ENCODE measurements at regions not wholly inside any gene's neighbourhood (a gene's known extent, or its start where the extent isn't known, plus 50 kb on each side); places are given as distances from the start of the nearest gene placed in this dataset.
A peak's percentile ranks its signal among the peaks of the same experiment; 100 is the strongest.
"Not testable (repeated sequence)": the region's sequence is repeated elsewhere in the genome, so short reads cannot be mapped to it uniquely, and the experiment has no call there.

DNA sequence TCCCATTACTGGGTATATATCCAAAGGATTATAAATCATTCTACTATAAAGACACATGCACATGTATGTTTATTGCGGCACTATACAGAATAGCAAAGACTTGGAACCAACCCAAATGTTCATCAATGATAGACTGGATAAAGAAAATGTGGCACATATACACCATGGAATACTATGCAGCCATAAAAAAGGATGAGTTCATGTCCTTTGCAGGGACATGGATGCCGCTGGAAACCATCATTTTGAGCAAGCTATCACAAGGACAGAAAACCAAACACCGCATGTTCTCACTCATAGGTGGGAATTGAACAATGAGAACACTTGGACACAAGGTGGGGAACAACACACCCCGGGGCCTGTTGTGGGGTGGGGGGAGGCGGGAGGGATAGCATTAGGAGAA, 57.0 kb upstream of the NEUROD1 start:
- DNase-seq (ENCODE audit: low read depth) = not testable (repeated sequence)

DNA sequence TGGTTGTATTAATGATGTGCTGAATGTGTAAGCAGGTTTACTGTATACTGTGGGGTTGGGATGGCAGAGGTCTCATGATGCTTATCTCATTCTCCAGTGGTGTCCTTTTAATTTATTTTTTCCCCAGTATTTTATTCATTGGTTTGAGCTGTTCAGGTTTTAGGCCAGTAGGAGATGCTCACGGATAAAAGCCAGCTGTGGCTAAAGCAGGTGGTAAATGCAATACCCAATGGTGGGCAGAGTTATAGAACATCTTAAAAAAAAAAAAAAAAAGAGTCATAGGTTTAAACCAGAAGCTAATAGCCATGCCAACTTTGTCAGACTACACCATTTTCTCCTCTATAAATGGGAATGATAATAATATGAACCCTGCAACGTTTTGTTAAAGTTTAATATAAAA, 57.8 kb upstream of the NEUROD1 start:
- DNase-seq (ENCODE audit: low read depth) = no peak

DNA sequence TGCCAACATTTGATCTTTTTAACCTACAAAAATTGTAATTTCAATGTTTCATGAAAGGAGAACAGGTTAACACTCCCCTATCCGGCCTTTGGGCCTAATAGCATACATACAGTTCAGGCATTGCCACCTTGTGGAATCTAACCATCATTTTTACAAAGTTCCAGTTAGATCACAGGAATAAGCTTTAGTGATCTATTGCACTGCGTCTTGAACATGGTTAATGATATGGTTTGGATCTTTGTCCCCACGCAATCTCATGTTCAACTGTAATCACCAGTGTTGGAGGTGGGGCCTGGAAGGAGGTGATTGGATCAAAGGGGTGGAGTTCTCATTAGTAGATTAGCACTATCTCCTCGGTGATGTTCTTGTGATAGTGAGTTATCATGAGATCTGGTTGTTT, 58.2 kb upstream of the NEUROD1 start:
- no peak for DNase-seq (ENCODE audit: low read depth)

DNA sequence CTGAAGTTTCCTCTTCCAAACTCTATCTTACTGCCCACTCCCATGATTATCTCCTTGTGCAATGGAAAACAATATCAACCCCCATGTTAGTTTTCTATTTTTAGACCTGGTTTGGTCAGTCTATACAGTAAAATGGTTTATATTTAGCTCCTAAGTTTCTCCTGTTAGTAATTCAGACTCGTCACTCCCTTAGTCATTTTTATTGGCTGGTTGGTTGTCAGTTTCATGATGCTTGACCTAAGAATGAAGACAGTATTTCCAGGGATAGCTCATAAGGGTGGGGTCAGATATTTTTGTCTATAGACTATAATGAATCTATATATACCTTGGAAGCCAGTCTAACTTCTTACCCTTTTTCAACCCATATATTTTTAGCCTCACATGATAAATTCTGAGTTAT, 61.4 kb upstream of the NEUROD1 start:
- no peak for DNase-seq (ENCODE audit: low read depth)

DNA sequence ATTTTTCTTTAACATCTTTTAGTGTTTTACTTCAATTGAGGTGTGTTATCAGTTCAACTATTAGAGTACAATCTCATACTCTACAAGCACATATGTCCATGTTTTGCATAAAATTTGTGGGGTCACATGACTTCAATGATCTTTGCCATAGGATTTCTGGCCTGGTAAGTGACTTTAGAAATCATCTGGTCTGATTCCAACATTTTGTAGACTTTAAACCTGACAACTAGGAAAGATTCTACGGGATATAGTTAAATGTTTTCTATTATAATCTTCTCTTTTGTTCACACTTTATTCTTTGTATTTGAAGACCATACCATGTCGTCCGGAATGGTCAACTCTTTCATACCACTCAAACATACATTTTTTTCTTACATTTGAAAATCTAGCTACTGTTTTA, 62.0 kb upstream of the NEUROD1 start:
- no peak for DNase-seq (ENCODE audit: low read depth)

DNA sequence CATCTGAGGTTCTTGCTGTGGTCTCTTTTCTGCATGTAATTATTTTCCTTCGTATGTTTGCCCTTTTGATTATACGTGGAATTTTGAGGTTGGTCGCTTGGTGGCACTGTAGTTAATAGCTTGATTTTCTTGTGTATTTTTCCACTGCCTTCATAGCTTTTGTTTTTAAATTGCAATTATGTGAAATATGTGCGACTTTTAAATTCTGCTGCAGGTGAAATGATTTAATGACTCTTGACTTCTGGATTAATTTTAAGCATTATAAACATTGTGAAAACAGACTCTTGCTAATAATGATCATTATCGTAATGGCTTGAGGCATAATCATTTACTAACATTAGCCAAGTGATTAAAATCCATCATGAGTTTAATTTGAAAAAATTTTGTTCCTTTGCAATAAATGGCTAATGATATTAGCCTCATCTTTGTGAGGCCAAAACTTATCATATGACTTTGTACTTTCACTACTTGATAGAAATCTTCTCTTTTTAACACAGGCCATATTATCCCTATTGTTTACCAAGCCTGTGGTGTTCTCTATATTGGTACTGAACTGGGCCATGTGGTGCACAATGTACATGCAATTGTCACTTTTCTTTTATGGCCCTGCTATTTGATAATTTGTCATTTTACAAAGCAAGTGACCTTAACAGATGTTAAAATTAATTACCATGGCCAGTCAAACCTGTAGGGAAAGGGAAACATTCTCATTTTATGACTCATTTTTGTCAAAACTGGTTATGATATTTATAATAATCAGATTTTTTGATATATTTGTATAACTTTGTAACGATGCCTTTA, 62.8 kb upstream of the NEUROD1 start:
- DNase-seq (ENCODE audit: low read depth) = peak; percentile 6

DNA sequence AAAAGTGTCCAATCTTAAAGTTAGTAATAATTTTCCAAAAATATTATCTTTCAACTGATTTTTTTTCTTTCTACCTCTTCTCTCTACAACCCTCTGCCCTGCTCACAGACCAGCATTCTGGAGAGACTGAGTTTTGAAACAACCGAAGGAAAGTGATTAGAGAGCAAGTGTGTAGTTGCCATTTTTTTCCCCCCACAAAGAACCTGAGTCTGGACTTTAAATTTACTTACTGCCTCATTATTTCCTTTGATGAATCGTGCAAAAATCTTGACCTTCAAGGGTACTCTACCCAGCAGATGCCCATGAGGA, 63.4 kb upstream of the NEUROD1 start:
- DNase-seq (ENCODE audit: low read depth) = no peak

DNA sequence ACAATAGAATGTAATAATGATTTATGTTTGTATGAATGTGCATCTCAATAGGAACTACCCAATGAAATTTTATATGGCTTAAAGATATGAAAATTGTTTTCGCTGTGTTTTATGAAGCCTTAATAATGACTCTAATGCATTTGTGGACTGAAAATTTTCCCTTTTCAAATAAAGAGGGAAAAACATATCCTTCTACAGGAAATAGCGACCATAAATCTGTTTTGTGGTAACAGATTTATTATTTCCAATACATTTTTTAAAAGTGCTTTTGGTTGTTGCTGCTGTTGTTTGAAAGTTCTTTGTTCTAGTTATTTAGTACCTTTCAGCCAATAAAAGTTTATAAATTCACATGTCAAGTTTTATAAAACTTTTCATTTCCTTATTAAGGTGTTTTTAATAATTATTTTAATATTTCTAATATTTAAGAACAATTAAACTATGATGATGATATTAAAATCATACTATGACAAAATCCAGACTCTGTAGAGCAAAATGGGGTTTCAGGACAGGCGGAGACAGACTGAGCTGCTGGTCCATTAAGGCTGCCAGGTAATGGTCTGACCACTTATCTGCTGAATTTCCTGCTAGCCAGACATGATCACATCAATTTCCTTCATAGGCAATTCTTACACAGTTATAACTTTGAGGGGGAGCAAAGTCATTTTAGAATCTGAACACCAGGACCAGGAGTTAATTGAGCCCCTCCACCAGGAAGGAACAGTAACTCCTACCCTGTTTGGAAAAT, 65.7 kb upstream of the NEUROD1 start:
- DNase-seq (ENCODE audit: low read depth) = no peak

DNA sequence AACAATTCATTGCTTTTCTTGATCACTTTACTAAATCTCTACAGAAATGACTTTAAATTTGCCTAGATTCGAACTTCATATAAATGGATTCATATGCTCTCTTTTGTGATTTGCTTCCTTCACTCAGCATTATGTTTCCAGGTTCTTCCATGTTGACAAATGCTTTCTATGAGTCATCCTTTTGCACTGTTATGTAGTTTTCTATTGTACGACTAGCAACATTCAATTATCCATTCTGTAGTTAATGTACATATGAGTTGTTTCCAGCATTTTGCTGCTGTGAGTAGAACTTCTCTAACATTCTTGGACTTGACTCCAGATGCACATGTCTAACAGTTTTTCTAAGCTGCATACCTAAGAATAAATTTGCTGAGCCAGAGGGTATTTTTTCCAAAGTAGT, 66.5 kb upstream of the NEUROD1 start:
- DNase-seq (ENCODE audit: low read depth) = no peak

DNA sequence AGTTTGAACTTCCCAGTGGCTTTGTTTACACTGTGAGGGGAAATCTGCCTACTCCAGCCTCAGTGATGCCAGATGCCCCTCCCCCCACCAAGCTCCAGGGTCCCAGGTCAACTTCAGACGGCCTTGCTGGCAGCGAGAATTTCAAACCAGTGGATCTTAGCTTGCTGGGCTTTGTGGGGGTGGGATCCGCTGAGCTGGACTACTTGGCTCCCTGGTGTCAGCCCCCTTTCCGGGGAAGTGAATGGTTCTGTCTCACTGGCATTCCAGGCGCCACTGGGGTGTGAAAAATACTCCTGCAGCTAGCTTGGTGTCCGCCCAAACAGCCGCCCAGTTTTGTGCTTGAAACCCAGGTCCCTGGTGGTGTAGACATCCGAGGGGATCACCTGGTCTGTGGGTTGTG, 70.0 kb upstream of the NEUROD1 start:
- DNase-seq (ENCODE audit: low read depth) = no peak

DNA sequence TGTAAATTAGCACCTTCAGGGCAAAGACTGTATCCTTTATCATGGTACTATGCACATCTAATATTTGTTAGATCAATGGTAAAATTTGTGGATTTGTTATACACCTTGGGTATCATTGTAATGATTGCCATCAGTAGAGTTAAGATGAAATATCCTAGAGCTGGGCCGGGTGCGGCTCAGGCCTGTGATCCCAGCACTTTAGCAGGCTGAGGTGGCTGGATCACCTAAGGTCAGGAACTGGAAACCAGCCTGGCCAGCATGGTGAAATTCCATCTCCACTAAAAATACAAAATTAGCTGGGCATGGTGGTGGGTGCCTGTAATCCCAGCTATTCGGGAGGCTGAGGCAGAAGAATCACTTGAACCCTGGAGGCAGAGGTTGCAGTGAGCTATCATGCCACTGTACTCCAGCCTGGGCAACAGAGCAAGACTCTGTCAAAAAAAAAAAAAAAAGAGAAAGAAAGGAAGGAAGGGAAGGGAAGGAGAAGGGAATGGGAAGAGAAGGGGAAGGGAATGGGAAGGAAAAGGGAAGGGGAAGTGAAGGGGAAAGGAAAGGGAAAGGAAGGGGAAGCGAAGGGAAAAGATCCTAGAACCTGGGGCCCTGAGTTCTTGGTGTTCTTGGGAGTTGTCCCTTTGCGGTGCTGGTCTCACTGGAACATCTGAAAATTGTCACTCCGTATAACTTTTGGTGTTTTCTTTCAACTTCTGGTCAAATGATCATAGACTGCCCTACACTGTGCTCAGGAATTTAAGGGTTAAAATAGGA, 71.1 kb upstream of the NEUROD1 start:
- DNase-seq (ENCODE audit: low read depth) = no peak

DNA sequence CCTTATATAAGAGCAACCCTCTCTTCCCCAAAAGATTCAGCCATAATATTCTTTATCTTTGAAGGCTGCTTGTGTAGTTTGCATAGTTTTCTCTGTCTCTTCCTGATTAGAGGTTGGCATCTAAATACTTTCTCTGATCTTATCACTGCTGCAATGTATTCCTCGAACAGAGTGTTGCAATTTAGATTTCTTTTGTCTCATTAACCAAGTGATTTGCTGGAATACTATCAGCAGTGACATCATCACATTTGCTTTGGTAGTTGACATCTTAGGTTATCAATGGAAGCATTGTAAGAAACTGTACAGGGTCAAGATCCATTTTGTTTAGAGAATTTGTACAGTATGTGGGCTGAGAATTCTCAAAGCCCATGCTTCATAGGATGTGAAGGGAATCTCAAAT, 72.0 kb upstream of the NEUROD1 start:
- DNase-seq (ENCODE audit: low read depth) = no peak

DNA sequence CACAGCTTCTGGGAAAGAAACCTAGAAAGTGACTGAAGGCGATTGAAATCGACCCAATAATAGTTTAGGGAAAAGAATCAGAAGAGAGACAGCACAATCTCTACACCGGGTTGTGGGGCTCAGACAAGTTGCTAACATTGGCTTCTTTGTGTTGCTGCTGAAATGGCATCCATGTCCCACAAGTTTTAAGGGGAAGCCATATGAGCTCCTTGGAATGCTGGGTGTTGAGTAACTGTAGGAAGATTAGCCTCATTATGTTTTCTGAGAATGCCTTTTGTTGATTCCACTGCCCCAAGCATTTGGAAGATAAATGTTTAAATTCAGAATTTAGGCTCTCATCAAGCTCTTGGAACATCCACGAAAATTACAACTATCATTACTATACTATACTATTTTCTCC, 73.4 kb upstream of the NEUROD1 start:
- no peak for DNase-seq (ENCODE audit: low read depth)

DNA sequence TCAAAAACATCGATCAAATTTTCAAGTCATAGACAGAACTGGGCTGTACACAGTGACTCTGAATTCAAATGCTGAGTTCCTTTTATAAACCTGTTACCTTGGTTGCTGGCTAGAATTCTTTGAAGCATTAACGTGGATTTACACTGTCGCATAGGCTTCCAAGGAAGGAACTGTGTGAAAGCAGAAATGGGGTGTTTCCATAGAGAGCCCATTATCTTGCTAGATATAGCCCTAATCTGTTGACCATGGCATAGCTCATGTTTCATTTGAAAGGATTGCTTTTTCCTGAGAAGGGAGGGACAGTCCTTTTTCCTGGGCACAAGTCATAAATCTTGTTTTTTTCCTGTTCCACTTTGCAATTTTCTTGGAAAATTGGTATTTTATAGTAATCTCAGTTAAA, 73.8 kb upstream of the NEUROD1 start:
- no peak for DNase-seq (ENCODE audit: low read depth)

DNA sequence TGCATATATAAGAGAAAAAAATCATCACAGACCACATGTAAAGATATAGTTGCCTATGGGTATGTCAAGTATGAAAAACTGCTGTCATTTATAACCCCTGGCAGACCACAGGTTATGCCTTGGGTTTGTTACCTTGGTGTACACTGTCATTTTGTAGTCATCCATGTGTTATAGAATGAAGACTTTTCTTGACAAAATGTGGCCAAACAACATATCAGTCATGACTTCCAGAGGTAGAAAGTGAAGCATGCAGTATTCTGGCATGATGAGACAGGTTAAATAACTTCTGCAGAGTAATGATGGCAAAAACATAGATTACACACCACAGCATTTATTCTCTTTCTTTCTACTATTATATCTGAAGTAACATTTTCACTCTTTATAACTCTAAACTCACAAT, 74.9 kb upstream of the NEUROD1 start:
- DNase-seq (ENCODE audit: low read depth) = no peak

DNA sequence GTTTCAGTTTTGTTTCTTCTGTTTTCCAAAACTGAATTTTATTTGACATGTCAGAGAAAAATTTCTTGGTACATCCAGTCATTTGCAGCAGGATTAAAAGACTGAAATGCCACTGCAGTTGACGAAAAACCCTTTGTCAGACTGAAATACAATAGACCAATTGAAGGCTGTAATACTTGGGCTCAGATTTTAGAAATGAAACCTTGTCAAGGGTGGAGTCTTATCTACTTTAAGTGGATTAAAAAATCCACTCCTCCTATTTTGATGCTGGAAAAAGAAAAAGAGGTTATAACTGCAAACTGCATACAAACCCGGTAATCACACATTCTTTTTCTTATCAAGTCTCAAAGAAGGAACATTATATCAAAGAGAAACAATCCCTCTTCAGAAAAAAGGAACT, 80.2 kb upstream of the NEUROD1 start:
- DNase-seq (ENCODE audit: low read depth) = no peak

DNA sequence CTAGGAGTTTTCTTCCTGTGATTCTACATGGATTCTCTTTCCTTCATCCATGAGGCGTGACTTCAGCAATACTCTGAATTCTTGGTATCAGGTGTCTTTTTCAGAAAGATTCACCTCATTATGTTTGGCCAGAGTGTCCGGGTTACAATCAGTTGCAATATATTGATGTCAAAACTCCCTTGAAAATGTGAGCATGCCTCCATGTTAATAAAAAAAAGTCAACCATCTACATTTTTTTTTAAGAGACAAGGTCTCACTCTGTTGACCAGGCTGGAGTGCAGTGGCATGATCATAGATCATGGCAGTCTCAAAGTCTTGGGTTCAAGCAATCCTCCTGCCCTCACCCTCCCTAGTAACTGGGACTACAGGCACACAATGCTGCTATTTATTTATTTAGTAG, 80.9 kb upstream of the NEUROD1 start:
- DNase-seq (ENCODE audit: low read depth) = no peak

DNA sequence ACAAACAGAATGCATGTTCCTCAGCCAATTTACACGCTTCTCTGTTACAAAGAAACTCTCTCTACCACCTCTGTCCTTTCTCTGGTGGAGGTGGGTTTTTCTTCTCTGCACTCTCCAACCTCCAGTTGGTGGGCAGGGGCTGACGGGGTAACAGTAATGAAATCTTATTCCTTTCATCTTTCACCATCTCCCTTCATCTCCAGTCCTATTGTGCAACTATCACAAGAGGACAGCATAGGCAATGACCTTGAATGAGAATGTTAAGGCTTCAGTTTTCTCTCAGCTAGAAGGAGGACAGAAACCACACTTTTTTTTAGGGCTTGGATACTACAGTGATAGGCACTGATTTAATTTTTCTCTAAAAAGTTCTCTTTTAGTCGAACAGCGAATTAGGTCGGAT, 81.7 kb upstream of the NEUROD1 start:
- DNase-seq (ENCODE audit: low read depth) = no peak

DNA sequence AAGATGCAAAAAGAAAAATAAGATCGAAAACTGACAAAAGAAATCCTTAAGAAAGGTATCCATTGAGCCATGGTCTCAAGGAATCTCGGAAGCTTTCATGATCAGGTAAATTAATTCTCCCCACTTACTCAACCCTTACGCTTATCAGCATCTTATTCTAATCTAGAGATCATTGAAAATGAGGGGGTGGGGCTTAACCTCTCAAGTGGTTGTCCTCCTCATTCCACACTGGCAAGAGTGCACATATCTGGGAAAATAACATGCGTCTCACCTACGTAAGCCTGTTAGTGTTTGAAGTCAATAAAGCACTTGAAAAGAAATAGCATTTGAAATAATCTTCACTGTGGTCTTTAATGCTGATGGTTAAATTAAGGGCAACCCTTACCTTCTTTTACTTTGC, 82.5 kb upstream of the NEUROD1 start:
- DNase-seq (ENCODE audit: low read depth) = no peak

DNA sequence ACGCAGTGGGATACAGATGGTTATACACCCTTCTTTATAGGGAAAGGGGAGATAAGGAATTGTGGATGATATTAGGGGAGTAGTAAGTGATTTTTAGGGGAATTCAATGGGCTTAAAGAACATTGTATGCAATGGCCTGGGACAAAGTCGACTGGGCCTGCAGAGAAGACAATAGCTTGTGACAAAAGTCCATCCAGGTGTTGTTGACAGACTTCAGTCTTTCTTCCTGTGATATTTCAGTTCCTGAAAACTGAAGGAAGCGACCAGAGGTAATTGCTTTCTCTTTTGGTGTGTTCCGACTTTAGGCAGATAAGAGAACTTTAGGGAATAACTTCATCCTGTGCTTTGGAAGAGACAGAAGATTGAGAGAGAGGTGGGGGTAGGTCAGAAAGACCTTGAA, 83.1 kb upstream of the NEUROD1 start:
- DNase-seq (ENCODE audit: low read depth) = no peak

DNA sequence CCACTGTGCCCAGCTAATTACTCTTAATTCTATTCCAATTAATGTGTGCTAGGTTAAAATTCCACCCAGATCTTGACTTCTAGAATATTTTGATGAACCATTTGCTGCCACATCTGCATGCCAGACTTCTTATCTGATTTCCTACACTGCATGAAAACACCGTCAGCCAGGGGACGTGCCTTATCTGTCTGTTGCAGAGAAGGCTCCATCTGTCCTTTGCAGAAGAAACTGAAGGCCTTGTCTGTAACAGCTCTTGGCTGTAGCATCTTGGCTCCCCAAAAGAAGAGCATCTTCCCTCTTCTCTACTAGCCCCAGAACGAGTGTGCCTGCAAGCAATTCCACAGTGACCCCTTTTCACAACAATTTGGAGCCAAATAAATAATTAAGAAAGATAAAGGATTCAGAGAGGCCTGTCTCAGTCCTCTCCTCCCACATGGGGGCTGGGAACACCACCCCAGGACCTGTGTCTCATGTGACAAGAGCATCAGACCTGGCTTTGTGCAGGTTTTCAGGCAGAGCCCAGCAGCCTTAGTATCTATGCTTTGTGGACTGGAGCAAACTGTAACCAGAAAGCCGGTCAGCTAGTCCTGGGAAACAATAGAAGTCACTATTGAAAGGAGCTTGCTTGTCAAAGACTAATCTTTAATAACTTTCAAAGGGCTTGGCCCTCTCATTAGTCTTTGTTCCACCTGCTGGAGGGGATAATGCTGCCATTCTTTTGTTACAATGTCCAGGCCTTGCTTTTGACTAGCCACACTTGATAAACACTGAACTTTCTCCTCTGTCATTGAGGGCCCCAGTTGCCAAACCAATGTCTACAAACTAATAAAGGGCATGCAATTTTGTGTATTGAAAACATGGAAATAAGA, 84.0 kb upstream of the NEUROD1 start:
- DNase-seq (ENCODE audit: low read depth) = no peak

DNA sequence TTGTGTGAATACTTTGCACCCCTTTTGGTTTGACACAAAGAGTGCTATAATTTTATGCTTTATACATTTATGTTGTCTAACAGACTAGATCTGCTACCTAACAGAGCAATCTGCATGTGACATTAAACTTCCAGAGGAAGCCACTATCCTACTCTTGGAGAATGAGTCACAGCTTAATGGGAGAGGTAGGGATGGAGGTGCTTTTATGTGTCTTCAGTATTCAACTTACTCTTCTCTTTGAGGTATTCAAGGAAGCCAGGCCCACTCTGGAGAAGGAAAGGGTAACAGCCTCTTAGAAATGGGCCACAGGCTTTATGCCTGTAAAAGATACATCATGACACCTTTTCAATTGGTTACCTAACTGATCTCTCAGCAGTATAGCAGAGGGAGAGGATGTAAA, 85.8 kb upstream of the NEUROD1 start:
- DNase-seq (ENCODE audit: low read depth) = no peak
